Activated CD4-positive, alpha-beta memory T cell treated with anti-CD3 and anti-CD28 coated beads for 36 hours (primary cell): ENCODE measurements at regions not wholly inside any gene's neighbourhood (a gene's known extent, or its start where the extent isn't known, plus 50 kb on each side); places are given as distances from the start of the nearest gene placed in this dataset.

Experiments
- CTCF ChIA-PET: fragments of 350-600 bp; sonication (Branson Sonifier 250); formaldehyde crosslinking; loops from one replicate; lab custom pipeline; 2021; ENCODE audit warnings: antibody characterized with exemption, inconsistent platforms; lab: Charles Lee
- POLR2A ChIA-PET: fragments of 350-600 bp; sonication (Branson Sonifier 250); formaldehyde crosslinking; loops from one replicate; lab custom pipeline; 2021; ENCODE audit warnings: antibody characterized with exemption; lab: Charles Lee
- DNase-seq: peaks from one replicate; pipeline ENCODE4 v3.0.0-alpha.2; 2020
- H3K27ac Mint-ChIP-seq: one replicate; pipeline ENCODE4 v1.8.0; 2021; ENCODE audit warnings: mixed read lengths
- H3K27me3 Mint-ChIP-seq: one replicate; pipeline ENCODE4 v1.8.0; 2021; ENCODE audit warnings: mixed read lengths
- H3K36me3 Mint-ChIP-seq: one replicate; pipeline ENCODE4 v1.8.0; 2021; ENCODE audit warnings: mixed read lengths
- H3K4me1 Mint-ChIP-seq: one replicate; pipeline ENCODE4 v1.8.0; 2021; ENCODE audit warnings: low read depth, mixed read lengths
- H3K4me3 Mint-ChIP-seq: one replicate; pipeline ENCODE4 v1.8.0; 2021; ENCODE audit warnings: mild to moderate bottlenecking, mixed read lengths
- H3K9me3 Mint-ChIP-seq: one replicate; pipeline ENCODE4 v1.8.0; 2021; ENCODE audit warnings: mixed read lengths
- intact Hi-C: fragments of 100-400 bp; cut with micrococcal nuclease; formaldehyde crosslinking; loops from one replicate; pipeline ENCODE4 v1.15.1; 2023

DNA sequence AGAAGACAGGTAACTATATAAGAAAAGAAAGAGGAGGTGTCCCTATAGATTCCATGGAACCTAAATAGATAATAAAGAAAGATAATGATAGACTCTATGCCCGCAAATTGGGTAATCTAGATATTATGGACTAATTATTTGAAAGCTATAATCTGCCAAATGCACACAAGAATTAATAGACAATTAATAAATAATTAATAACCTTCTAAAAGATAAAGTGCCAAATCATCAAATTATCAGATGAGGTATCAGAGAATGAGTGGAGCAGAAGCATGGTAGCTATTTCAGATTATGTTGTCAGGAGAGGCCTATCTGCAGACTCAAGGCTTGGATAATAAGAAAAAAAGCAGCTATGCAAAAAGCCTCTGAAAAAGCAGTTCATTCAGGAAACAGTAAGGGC, 1120.8 kb downstream of the PLA2G4A start:
- Mint-ChIP-seq H3K9me3 (peaks cover 34% of the 10 kb centered on the region), H3K36me3 (no peaks in the 10 kb centered on the region), H3K4me3 (no peak overlapping the region), H3K4me1 (no peaks in the 10 kb centered on the region), H3K27ac (no peak overlapping the region), H3K27me3 (no peaks in the 10 kb centered on the region)
- ChIA-PET POLR2A (no interaction called here), CTCF (no interaction called here)
- DNase-seq = no peak
- intact Hi-C loops = no loop called here

DNA sequence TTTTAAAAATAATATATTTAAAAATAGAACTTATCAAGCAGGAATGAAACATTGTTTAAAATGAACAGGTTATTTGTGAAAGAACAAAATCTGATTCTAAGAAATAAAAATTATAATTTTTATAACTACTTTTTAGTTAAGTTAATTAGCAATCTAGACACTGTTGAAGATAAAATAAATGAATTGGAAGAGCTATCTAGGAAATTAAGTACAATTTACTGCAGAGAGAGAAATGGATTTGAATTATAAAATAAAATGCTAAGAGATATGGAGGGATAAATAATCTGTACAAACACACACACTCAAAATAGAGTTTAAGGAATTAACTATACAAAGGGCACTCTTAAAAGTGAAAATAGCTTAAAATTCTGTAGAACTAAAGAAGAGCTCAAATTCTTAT, 1123.1 kb downstream of the PLA2G4A start:
- Mint-ChIP-seq H3K4me1 (no peaks in the 10 kb centered on the region), H3K27me3 (no peaks in the 10 kb centered on the region), H3K27ac (no peak overlapping the region), H3K36me3 (no peaks in the 10 kb centered on the region), H3K9me3 (peaks cover 28% of the 10 kb centered on the region), H3K4me3 (no peak overlapping the region)
- DNase-seq = no peak
- POLR2A ChIA-PET = no interaction called here
- CTCF ChIA-PET = no interaction called here
- intact Hi-C loops = no loop called here

DNA sequence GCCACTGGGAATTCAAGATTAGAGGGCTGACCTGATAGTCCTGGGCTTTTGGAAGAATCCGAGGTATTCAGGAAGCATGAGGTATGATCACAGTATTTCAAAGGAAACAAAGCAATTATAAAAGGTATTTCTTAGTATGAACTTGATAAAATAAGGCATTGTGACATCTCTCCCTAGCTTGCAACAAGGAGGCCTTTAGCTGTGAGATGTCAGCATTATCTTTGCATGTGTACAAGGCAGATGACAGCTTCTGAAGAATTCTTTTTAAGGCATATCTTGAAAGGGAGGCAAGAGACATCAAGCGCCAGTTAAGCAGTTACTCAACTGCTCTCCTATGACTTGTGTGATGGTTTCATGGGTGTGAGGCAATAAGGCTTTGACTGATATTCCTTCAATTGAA, 1123.7 kb downstream of the PLA2G4A start:
- POLR2A ChIA-PET = no interaction called here
- Mint-ChIP-seq H3K36me3 (no peaks in the 10 kb centered on the region), H3K4me1 (no peaks in the 10 kb centered on the region), H3K9me3 (peaks cover 25% of the 10 kb centered on the region), H3K27ac (no peak overlapping the region), H3K4me3 (no peak overlapping the region), H3K27me3 (no peaks in the 10 kb centered on the region)
- CTCF ChIA-PET = no interaction called here
- DNase-seq = no peak
- intact Hi-C loops = no loop called here

DNA sequence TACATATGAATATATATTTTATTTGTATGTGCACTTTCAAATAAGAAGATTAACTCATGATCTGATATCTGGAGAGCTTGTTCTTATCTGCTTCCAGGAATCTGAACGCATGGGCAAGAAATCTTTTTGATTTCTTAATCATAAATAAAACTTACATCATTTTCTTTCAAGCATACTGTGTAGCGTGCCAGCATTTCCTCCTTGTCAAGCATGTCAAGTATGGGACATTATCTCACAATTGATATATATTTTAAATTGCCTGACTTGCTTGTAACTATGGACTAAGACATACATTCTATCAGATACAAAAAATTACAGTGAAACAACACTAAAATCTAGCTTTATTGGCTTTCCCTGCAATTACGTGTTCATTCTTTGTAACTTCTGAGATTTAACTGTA, 1128.2 kb downstream of the PLA2G4A start:
- Mint-ChIP-seq H3K27ac (no peak overlapping the region), H3K36me3 (no peaks in the 10 kb centered on the region), H3K27me3 (no peaks in the 10 kb centered on the region), H3K9me3 (peaks cover 14% of the 10 kb centered on the region), H3K4me3 (no peak overlapping the region), H3K4me1 (no peaks in the 10 kb centered on the region)
- intact Hi-C loops = no loop called here
- ChIA-PET POLR2A (no interaction called here), CTCF (no interaction called here)
- no peak for DNase-seq

DNA sequence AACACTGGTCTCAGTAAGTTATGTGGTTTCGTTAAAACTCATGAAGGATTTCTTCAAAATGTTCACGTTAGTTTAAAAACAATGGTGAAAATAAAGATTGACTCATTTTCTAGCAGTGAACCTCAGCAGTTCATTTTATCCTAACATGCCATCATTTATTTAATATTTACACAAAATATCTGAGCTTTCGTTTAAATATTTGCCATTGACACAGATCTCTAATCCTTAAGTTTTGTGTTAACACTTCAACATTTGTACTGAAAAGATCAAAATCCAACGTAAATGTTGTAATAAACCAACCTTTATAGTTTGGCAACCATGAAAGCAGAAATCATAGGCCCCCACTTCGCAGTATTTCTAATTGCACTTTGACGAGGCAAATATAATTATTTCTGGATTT, 1129.5 kb downstream of the PLA2G4A start:
- Mint-ChIP-seq H3K36me3 (no peaks in the 10 kb centered on the region), H3K4me3 (no peak overlapping the region), H3K27ac (no peak overlapping the region), H3K4me1 (no peaks in the 10 kb centered on the region), H3K27me3 (no peaks in the 10 kb centered on the region), H3K9me3 (peaks cover 3% of the 10 kb centered on the region)
- DNase-seq = no peak
- CTCF ChIA-PET = no interaction called here
- POLR2A ChIA-PET = no interaction called here
- intact Hi-C loops = no loop called here

DNA sequence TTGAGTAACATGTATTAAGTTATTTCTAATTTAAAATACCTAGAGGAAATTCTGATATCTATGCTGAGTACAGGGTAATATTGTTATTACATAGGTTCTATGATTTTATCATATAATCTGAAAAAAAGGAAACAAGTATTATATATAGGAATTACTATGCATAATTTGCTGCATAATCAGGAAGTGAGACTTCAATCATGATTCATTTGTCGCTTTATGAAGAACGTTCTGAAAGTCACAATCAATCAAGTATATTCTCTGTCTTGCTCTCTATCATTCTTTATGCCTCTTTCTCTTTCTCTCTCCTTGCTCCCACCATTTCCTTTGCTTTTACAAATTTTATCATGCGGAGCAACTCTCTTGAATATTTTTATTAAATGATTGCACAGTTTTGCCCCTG, 1130.3 kb downstream of the PLA2G4A start:
- intact Hi-C loops = no loop called here
- no peak overlapping the region for H3K27ac Mint-ChIP-seq
- H3K9me3 Mint-ChIP-seq = peaks cover 9% of the 10 kb centered on the region
- no peaks in the 10 kb centered on the region for H3K27me3 Mint-ChIP-seq
- DNase-seq = no peak
- H3K36me3 Mint-ChIP-seq = no peaks in the 10 kb centered on the region
- CTCF ChIA-PET = no interaction called here
- no peaks in the 10 kb centered on the region for H3K4me1 Mint-ChIP-seq
- H3K4me3 Mint-ChIP-seq = no peak overlapping the region
- POLR2A ChIA-PET = no interaction called here

DNA sequence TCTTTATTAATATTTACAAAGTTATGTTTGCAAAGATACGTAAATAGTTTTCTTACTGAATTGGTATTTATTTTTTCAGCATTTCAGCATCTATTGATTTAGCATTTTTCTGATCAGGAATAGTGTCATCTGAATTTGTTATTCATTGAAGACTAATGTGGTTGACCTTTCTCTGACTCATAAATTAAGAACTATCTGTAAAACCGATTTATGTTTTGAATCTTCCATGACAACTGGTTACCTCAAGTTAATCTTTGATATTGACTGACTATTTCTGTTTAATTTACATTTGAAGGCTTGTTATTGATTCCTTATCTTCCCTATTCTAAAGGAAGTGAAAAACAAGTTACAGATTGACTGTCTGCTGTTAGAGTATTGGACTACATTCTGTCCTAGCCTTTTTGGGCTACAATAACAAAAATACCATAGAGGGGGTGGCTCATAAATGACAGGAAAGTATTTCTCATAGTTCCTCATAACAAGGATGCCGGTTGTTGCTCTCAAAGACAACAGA, 1131.4 kb downstream of the PLA2G4A start:
- no peak overlapping the region for H3K4me3 Mint-ChIP-seq
- DNase-seq = no peak
- peaks cover 10% of the 10 kb centered on the region for H3K9me3 Mint-ChIP-seq
- no peaks in the 10 kb centered on the region for H3K4me1 Mint-ChIP-seq
- H3K36me3 Mint-ChIP-seq = no peaks in the 10 kb centered on the region
- no peak overlapping the region for H3K27ac Mint-ChIP-seq
- no peaks in the 10 kb centered on the region for H3K27me3 Mint-ChIP-seq
- CTCF ChIA-PET = no interaction called here
- POLR2A ChIA-PET = no interaction called here
- intact Hi-C loops = no loop called here

DNA sequence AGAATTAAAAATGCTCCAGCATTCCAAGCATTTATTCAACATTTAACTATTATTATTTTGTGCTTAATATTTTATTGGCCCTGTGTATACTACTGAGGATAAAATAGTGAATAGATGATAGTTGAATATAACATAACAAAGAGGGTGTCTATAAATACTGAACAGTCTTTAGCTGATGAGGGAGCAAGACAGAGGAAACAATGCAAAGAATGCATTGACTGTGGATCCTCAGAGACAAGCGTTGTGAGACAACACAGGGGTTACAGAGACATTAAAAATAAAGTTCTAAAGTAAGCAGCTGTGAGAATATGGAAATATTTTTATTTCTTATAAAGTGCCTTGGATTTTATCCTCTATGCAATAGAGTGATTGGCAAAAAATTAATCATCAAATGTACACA, 1133.1 kb downstream of the PLA2G4A start:
- Mint-ChIP-seq H3K27me3 (no peaks in the 10 kb centered on the region), H3K4me3 (no peak overlapping the region), H3K4me1 (no peaks in the 10 kb centered on the region), H3K9me3 (peaks cover 7% of the 10 kb centered on the region), H3K27ac (no peak overlapping the region), H3K36me3 (no peaks in the 10 kb centered on the region)
- DNase-seq = no peak
- intact Hi-C loops = no loop called here
- POLR2A ChIA-PET = no interaction called here
- CTCF ChIA-PET = no interaction called here

DNA sequence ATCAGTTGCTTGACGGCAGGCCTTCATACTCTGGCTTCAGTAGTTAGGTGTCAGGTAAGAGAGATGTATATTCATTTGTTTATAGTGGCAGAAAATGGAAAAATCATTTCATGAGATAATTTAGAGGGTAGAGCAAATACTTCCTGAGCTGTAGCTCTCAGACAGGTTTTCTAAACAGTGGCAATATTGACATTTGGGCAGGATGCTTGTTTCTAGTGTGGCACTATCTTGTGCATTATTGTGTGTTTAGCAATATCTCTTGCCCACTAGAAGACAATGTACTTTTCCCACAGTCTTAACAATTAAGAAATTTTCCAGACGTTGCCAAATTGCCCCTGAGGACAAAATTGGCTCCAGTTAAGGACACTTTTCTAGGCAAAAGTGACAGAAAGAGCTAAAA, 1143.1 kb downstream of the PLA2G4A start:
- intact Hi-C loops = no loop called here
- H3K4me3 Mint-ChIP-seq = no peak overlapping the region
- H3K27me3 Mint-ChIP-seq = no peaks in the 10 kb centered on the region
- H3K27ac Mint-ChIP-seq = no peak overlapping the region
- no peak for DNase-seq
- no peaks in the 10 kb centered on the region for H3K36me3 Mint-ChIP-seq
- peaks cover 4% of the 10 kb centered on the region for H3K9me3 Mint-ChIP-seq
- ChIA-PET CTCF (no interaction called here), POLR2A (no interaction called here)
- no peaks in the 10 kb centered on the region for H3K4me1 Mint-ChIP-seq

DNA sequence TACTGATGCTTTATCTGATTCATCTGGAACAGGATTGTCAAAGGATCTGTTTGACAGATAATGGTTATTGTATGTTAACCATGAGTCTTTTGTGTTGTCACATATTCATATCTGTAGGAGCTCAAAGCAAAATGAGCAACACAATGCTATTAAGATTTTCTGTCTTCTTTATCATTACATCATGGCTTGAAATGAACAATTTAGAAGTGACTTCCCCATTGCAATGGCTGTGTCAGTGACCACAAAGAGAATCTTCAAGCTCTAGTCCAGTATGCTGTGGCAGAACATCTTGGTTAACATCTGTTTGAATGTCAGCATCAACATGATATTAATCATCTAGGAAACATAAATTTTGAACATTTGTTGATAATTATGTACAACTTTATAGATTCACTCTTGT, 1148.5 kb downstream of the PLA2G4A start:
- peaks cover 6% of the 10 kb centered on the region for H3K9me3 Mint-ChIP-seq
- no peaks in the 10 kb centered on the region for H3K4me1 Mint-ChIP-seq
- intact Hi-C loops = no loop called here
- H3K4me3 Mint-ChIP-seq = no peak overlapping the region
- no peaks in the 10 kb centered on the region for H3K36me3 Mint-ChIP-seq
- H3K27me3 Mint-ChIP-seq = no peaks in the 10 kb centered on the region
- CTCF ChIA-PET = no interaction called here
- H3K27ac Mint-ChIP-seq = no peak overlapping the region
- POLR2A ChIA-PET = no interaction called here
- no peak for DNase-seq

DNA sequence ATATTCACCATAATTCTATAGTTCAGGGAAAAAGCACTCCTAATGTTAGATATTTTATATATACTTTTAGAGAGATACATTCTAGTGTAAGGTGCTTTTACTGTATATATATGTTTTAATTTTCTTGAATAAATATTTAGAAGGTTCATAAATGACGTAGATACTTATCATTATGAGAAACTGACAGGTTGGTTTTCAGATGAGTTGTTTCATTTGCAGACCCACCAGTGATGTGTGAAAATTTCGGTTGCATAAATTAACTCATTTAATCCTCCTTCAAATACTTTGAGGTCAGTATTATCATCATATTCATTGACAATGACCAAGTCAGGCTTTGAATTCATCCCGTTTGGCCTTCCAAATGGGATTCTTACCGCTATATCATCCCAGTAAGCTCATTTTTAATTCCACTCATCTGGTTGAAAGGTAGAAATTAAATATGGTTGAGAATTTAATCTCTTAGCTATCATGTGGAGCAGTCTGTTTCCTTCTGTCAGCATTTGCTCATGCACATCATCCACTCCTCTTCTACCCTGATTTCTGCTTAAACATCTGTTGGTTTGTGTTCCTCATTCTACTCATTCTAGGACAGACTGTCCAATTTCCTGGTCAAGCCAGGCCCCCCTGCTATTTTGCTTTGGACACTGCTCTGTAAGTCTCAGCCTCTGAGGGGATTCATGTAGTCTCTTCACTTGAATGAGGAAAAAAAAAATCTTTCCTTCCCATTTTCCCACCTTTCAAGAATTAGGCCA, 1156.6 kb downstream of the PLA2G4A start:
- CTCF ChIA-PET = no interaction called here
- Mint-ChIP-seq H3K4me3 (no peak overlapping the region), H3K36me3 (no peaks in the 10 kb centered on the region), H3K27me3 (no peaks in the 10 kb centered on the region), H3K9me3 (peaks cover 15% of the 10 kb centered on the region), H3K27ac (no peak overlapping the region), H3K4me1 (no peaks in the 10 kb centered on the region)
- POLR2A ChIA-PET = no interaction called here
- intact Hi-C loops = no loop called here
- no peak for DNase-seq

DNA sequence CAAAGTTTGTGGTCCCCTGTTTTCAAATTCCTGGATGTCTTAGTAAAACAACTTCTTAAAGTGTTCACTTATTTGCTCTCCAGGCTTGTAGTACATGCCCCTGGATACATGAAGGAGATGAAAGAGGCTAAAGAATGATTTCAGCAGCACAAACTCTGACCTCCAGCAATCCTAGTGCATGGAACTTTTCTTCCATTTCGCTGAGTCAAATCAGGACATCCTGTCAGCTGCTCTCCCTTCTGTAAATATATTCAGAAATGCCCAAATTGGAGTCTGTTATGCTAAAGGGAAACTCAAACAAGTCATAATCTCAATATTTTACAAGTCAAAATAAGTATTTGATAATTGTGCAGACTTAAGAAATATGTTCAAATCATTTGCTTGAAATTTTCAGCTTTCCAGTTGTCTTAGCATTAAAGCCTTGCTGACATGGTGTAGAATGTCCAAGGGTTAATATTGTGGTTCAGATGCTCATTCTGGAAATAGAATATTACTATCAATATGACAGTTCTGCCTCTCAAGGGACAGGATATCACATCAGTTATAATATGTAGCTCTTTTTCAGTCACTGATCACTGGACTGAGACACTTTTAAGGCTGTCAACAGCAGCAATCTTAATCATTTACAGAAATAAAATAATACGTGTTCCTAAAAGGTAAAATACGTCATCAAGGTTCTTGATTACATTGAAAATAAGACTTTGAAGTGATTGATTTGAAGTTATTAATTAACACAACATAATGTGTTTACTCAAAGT, 1157.3 kb downstream of the PLA2G4A start:
- CTCF ChIA-PET = no interaction called here

More for the DNA sequence above, 1157.3 kb downstream of the PLA2G4A start:
- Mint-ChIP-seq H3K36me3 (no peaks in the 10 kb centered on the region), H3K27ac (no peak overlapping the region), H3K4me3 (no peak overlapping the region), H3K9me3 (peaks cover 15% of the 10 kb centered on the region), H3K27me3 (no peaks in the 10 kb centered on the region), H3K4me1 (no peaks in the 10 kb centered on the region)
- DNase-seq = no peak
- intact Hi-C loops = no loop called here
- POLR2A ChIA-PET = no interaction called here
